ENCODE measurements at regions not wholly inside any gene's neighbourhood (a gene's known extent, or its start where the extent isn't known, plus 50 kb on each side); places are given as distances from the start of the nearest gene placed in this dataset.

GRCh38 chr11:81022057-81022456 is 1581.2 kb upstream of the TENM4 start:
- Histone ChIP-seq H3K36me3 (replicated peaks in 1 of 2; ENCODE audit: control insufficient read depth in 1 of 2, insufficient read depth in 2 of 2, low read length in 2 of 2) (no peaks in the 10 kb centered on the region), H3K9ac (ENCODE audit: insufficient read depth, low read depth, low read length) (no peak overlapping the region), H3K27ac (ENCODE audit: extremely low read length, insufficient read depth, low read length) (no peak overlapping the region), H3K9me3 (ENCODE audit: low read length) (no peaks in the 10 kb centered on the region), H3K4me1 (ENCODE audit: insufficient read depth, low read length) (no peaks in the 10 kb centered on the region), H2AFZ (ENCODE audit: low read length) (no peak overlapping the region), H3K4me3 (replicated peaks in 1 of 3; ENCODE audit: insufficient read depth in 1 of 3, low read depth in 2 of 3, low read length in 3 of 3) (no peak overlapping the region), H3K79me2 (ENCODE audit: insufficient read depth, low read length) (no peaks in the 10 kb centered on the region), H3K27me3 (ENCODE audit: control insufficient read depth in 1 of 2, insufficient read depth in 2 of 2, low read length in 2 of 2) (no peaks in the 10 kb centered on the region), H4K20me1 (ENCODE audit: insufficient read depth, low read length) (no peaks in the 10 kb centered on the region), H3K4me2 (ENCODE audit: low read depth, low read length) (no peak overlapping the region)
- DNase-seq (ENCODE audit: low spot score) (no peak), FAIRE-seq (no peak), ATAC-seq (no peak)
- BruUV-seq (replicated peaks) = no TSS peak
- WGBS (ENCODE audit: low lambda C conversion rate) = 2% methylated on average over 1 of the region's 1 CpG
- ChIA-PET POLR2A (no interaction called here), CTCF (ENCODE audit: low intra/inter-chr PET ratio, low total read pairs) (no interaction called here)
- in situ Hi-C loops (cut with HindIII; ENCODE audit: extremely low pct_ligation_motif_present, low pct_unique_long_range_greater_than_20kb) = loop anchor here (25.0 kb wide), 1 partner anchor 1310 kb away; no protein-coding TSS in a partner anchor
- TF ChIP-seq NFE2 (CRISPR knock-in tag; IDR thresholded peaks at IDR 0.05) = no peak
- no peak for TF ChIP-seq ZNF768 (CRISPR knock-in tag; IDR thresholded peaks at IDR 0.05)
- TF ChIP-seq ZNF253 (CRISPR knock-in tag; IDR thresholded peaks at IDR 0.05; ENCODE audit: borderline replicate concordance) = no peak
- no peak for TF ChIP-seq PLSCR1 (CRISPR knock-in tag; IDR thresholded peaks at IDR 0.05; ENCODE audit: borderline replicate concordance)
- TF ChIP-seq ZNF30 (CRISPR knock-in tag; IDR thresholded peaks at IDR 0.05) = no peak
- no peak for TF ChIP-seq ZSCAN21 (CRISPR knock-in tag; IDR thresholded peaks at IDR 0.05; ENCODE audit: borderline replicate concordance)
- TF ChIP-seq ZNF713 (CRISPR knock-in tag; IDR thresholded peaks at IDR 0.05) = no peak
- no peak for TF ChIP-seq ZNF616 (CRISPR knock-in tag; IDR thresholded peaks at IDR 0.05; ENCODE audit: low read depth)
- TF ChIP-seq ZKSCAN5 (CRISPR knock-in tag; IDR thresholded peaks at IDR 0.05) = no peak
- no peak for TF ChIP-seq CEBPG (CRISPR knock-in tag; IDR thresholded peaks at IDR 0.05)
- TF ChIP-seq SOX5 (CRISPR knock-in tag; IDR thresholded peaks at IDR 0.05; ENCODE audit: borderline replicate concordance) = no peak
- TF ChIP-seq HHEX (CRISPR knock-in tag; IDR thresholded peaks at IDR 0.05) = no peak
- intact Hi-C loops (cut with micrococcal nuclease; ENCODE audit: unreplicated experiment) = no loop called here
